ENCODE measurements at regions not wholly inside any gene's neighbourhood (a gene's known extent, or its start where the extent isn't known, plus 50 kb on each side); places are given as distances from the start of the nearest gene placed in this dataset.

- Histone ChIP-seq H3K36me3 (ENCODE audit: control insufficient read depth in 4 of 4, insufficient read depth in 3 of 4, low read depth in 1 of 4, low read length in 3 of 4) (no peaks in the 10 kb centered on the region), H3K9me3 (ENCODE audit: control insufficient read depth in 4 of 4, low read length in 3 of 4) (no peaks in the 10 kb centered on the region), H3K4me3 (ENCODE audit: low read depth in 1 of 3, low read length in 3 of 3) (no peak overlapping the region), H3K4me1 (ENCODE audit: control insufficient read depth in 4 of 4, insufficient read depth in 4 of 4, low read length in 3 of 4) (no peaks in the 10 kb centered on the region), H3K27ac (ENCODE audit: low read depth in 1 of 2, low read length in 2 of 2) (no peak overlapping the region), H3K9ac (ENCODE audit: low read depth in 1 of 2, low read length in 2 of 2) (no peak overlapping the region), H3K27me3 (ENCODE audit: control insufficient read depth in 4 of 4, insufficient read depth in 4 of 4, low read length in 3 of 4) (no peaks in the 10 kb centered on the region)
- DNase-seq (ENCODE audit: low spot score), result no peak
- peak; percentile 47 to 51 for TF ChIP-seq RAD21 (IDR thresholded peaks at IDR 0.05)
- no peak for TF ChIP-seq RXRA (IDR thresholded peaks at IDR 0.05)
- TF ChIP-seq SP1 (IDR thresholded peaks at IDR 0.05), result no peak
- 76% methylated on average over 3 of the region's 3 CpGs for WGBS
Measured at GRCh38 chr1:87478231-87478630, 149.6 kb downstream of the LMO4 start.

- Histone ChIP-seq H3K9me3 (ENCODE audit: control insufficient read depth in 4 of 4, low read length in 3 of 4) (no peaks in the 10 kb centered on the region), H3K36me3 (ENCODE audit: control insufficient read depth in 4 of 4, insufficient read depth in 3 of 4, low read depth in 1 of 4, low read length in 3 of 4) (no peaks in the 10 kb centered on the region), H3K4me3 (ENCODE audit: low read depth in 1 of 3, low read length in 3 of 3) (no peak overlapping the region), H3K4me1 (ENCODE audit: control insufficient read depth in 4 of 4, insufficient read depth in 4 of 4, low read length in 3 of 4) (no peaks in the 10 kb centered on the region), H3K9ac (ENCODE audit: low read depth in 1 of 2, low read length in 2 of 2) (no peak overlapping the region), H3K27me3 (ENCODE audit: control insufficient read depth in 4 of 4, insufficient read depth in 4 of 4, low read length in 3 of 4) (no peaks in the 10 kb centered on the region), H3K27ac (ENCODE audit: low read depth in 1 of 2, low read length in 2 of 2) (no peak overlapping the region)
- no peak for TF ChIP-seq SP1 (IDR thresholded peaks at IDR 0.05)
- TF ChIP-seq RAD21 (IDR thresholded peaks at IDR 0.05), result no peak
- TF ChIP-seq JUND (IDR thresholded peaks at IDR 0.05), result no peak
- no peak for TF ChIP-seq HNF4G (IDR thresholded peaks at IDR 0.05)
- TF ChIP-seq CTCF (IDR thresholded peaks at IDR 0.05; ENCODE audit: low read depth, low read length, missing input control), result no peak
- 90% methylated on average over 3 of the region's 3 CpGs for WGBS
- DNase-seq (ENCODE audit: low spot score), result no peak
Measured at GRCh38 chr1:87495147-87495546, 166.5 kb downstream of the LMO4 start.

- no peak overlapping the region for H3K27ac ChIP-seq (ENCODE audit: low read depth in 1 of 2, low read length in 2 of 2)
- H3K36me3 ChIP-seq (ENCODE audit: control insufficient read depth in 4 of 4, insufficient read depth in 3 of 4, low read depth in 1 of 4, low read length in 3 of 4), result no peaks in the 10 kb centered on the region
- TF ChIP-seq RXRA (IDR thresholded peaks at IDR 0.05) (no peak), MAX (IDR thresholded peaks at IDR 0.05) (no peak), ZBTB33 (IDR thresholded peaks at IDR 0.05) (no peak), SP1 (IDR thresholded peaks at IDR 0.05) (no peak), TAF1 (conservative IDR thresholded peaks at IDR 0.05) (no peak), CTCF (IDR thresholded peaks at IDR 0.05; ENCODE audit: low read depth, low read length, missing input control) (no peak), FOXA1 (IDR thresholded peaks at IDR 0.05) (no peak), EGR1 (IDR thresholded peaks at IDR 0.05; ENCODE audit: low read depth in 2 of 2) (no peak), NR2F2 (IDR thresholded peaks at IDR 0.05) (no peak), JUND (IDR thresholded peaks at IDR 0.05) (no peak)
- H3K27me3 ChIP-seq (ENCODE audit: control insufficient read depth in 4 of 4, insufficient read depth in 4 of 4, low read length in 3 of 4), result no peaks in the 10 kb centered on the region
- H3K9ac ChIP-seq (ENCODE audit: low read depth in 1 of 2, low read length in 2 of 2), result no peak overlapping the region
- DNase-seq (ENCODE audit: low spot score), result no peak
- no peaks in the 10 kb centered on the region for H3K4me1 ChIP-seq (ENCODE audit: control insufficient read depth in 4 of 4, insufficient read depth in 4 of 4, low read length in 3 of 4)
- 94% methylated on average over 6 of the region's 6 CpGs for WGBS
- H3K9me3 ChIP-seq (ENCODE audit: control insufficient read depth in 4 of 4, low read length in 3 of 4), result no peaks in the 10 kb centered on the region
- no peak overlapping the region for H3K4me3 ChIP-seq (ENCODE audit: low read depth in 1 of 3, low read length in 3 of 3)
Measured at GRCh38 chr1:87495870-87496269, 167.2 kb downstream of the LMO4 start.
